ENCODE measurements at regions not wholly inside any gene's neighbourhood (a gene's known extent, or its start where the extent isn't known, plus 50 kb on each side); places are given as distances from the start of the nearest gene placed in this dataset.
A peak's percentile ranks its signal among the peaks of the same experiment; 100 is the strongest.

- H3K27me3 ChIP-seq (ENCODE audit: control insufficient read depth, insufficient read depth, low read length) = no peaks in the 10 kb centered on the region
- H3K36me3 ChIP-seq (ENCODE audit: control insufficient read depth, insufficient read depth, low read length) = no peaks in the 10 kb centered on the region
- no peak overlapping the region for H3K4me3 ChIP-seq (ENCODE audit: low read length)
- peaks cover under 1% of the 10 kb centered on the region for H3K4me1 ChIP-seq (ENCODE audit: control insufficient read depth, insufficient read depth, low read length)
- H3K9me3 ChIP-seq (ENCODE audit: control insufficient read depth, low read length) = no peaks in the 10 kb centered on the region
- H3K9ac ChIP-seq (ENCODE audit: low read length) = no peak overlapping the region
Measured at GRCh38 chr2:136251197-136251884, 133.4 kb upstream of the CXCR4 start.

- peaks cover 6% of the 10 kb centered on the region for H3K4me1 ChIP-seq (ENCODE audit: control insufficient read depth, insufficient read depth, low read length)
- H3K27me3 ChIP-seq (ENCODE audit: control insufficient read depth, insufficient read depth, low read length) = no peaks in the 10 kb centered on the region
- H3K4me3 ChIP-seq (ENCODE audit: low read length) = no peak overlapping the region
- H3K36me3 ChIP-seq (ENCODE audit: control insufficient read depth, insufficient read depth, low read length) = no peaks in the 10 kb centered on the region
- no peak overlapping the region for H3K9ac ChIP-seq (ENCODE audit: low read length)
- H3K9me3 ChIP-seq (ENCODE audit: control insufficient read depth, low read length) = no peaks in the 10 kb centered on the region
Measured at GRCh38 chr2:136250131-136250530, 132.2 kb upstream of the CXCR4 start.

- Histone ChIP-seq H3K27me3 (ENCODE audit: control insufficient read depth, insufficient read depth, low read length) (no peaks in the 10 kb centered on the region), H3K4me3 (ENCODE audit: low read length) (no peak overlapping the region), H3K9ac (ENCODE audit: low read length) (no peak overlapping the region), H3K9me3 (ENCODE audit: control insufficient read depth, low read length) (no peaks in the 10 kb centered on the region), H3K4me1 (ENCODE audit: control insufficient read depth, insufficient read depth, low read length) (peaks cover 6% of the 10 kb centered on the region), H3K36me3 (ENCODE audit: control insufficient read depth, insufficient read depth, low read length) (no peaks in the 10 kb centered on the region)
Measured at GRCh38 chr2:136248907-136249306, 131.0 kb upstream of the CXCR4 start.

- Histone ChIP-seq H3K9ac (ENCODE audit: low read length) (no peak overlapping the region), H3K27me3 (ENCODE audit: control insufficient read depth, insufficient read depth, low read length) (no peaks in the 10 kb centered on the region), H3K4me1 (ENCODE audit: control insufficient read depth, insufficient read depth, low read length) (peaks cover 6% of the 10 kb centered on the region), H3K4me3 (ENCODE audit: low read length) (no peak overlapping the region), H3K36me3 (ENCODE audit: control insufficient read depth, insufficient read depth, low read length) (no peaks in the 10 kb centered on the region), H3K9me3 (ENCODE audit: control insufficient read depth, low read length) (no peaks in the 10 kb centered on the region)
Measured at GRCh38 chr2:136248242-136248641, 130.3 kb upstream of the CXCR4 start.

- no peak overlapping the region for H3K9ac ChIP-seq (ENCODE audit: low read length)
- H3K36me3 ChIP-seq (ENCODE audit: control insufficient read depth, insufficient read depth, low read length) = no peaks in the 10 kb centered on the region
- no peak overlapping the region for H3K4me3 ChIP-seq (ENCODE audit: low read length)
- no peaks in the 10 kb centered on the region for H3K9me3 ChIP-seq (ENCODE audit: control insufficient read depth, low read length)
- H3K4me1 ChIP-seq (ENCODE audit: control insufficient read depth, insufficient read depth, low read length) = peaks cover 6% of the 10 kb centered on the region
- H3K27me3 ChIP-seq (ENCODE audit: control insufficient read depth, insufficient read depth, low read length) = no peaks in the 10 kb centered on the region
Measured at GRCh38 chr2:136247204-136247950, 129.4 kb upstream of the CXCR4 start.

- peaks cover 6% of the 10 kb centered on the region for H3K4me1 ChIP-seq (ENCODE audit: control insufficient read depth, insufficient read depth, low read length)
- H3K36me3 ChIP-seq (ENCODE audit: control insufficient read depth, insufficient read depth, low read length) = no peaks in the 10 kb centered on the region
- H3K9me3 ChIP-seq (ENCODE audit: control insufficient read depth, low read length) = no peaks in the 10 kb centered on the region
- H3K27me3 ChIP-seq (ENCODE audit: control insufficient read depth, insufficient read depth, low read length) = no peaks in the 10 kb centered on the region
- H3K4me3 ChIP-seq (ENCODE audit: low read length) = peak overlapping the region; percentile 28
- peak overlapping the region; percentile 31 for H3K9ac ChIP-seq (ENCODE audit: low read length)
Measured at GRCh38 chr2:136246086-136246669, 128.2 kb upstream of the CXCR4 start.

GRCh38 chr2:136245211-136245610 is 127.3 kb upstream of the CXCR4 start:
- no peaks in the 10 kb centered on the region for H3K36me3 ChIP-seq (ENCODE audit: control insufficient read depth, insufficient read depth, low read length)
- H3K9me3 ChIP-seq (ENCODE audit: control insufficient read depth, low read length) = no peaks in the 10 kb centered on the region
- peaks cover 6% of the 10 kb centered on the region for H3K4me1 ChIP-seq (ENCODE audit: control insufficient read depth, insufficient read depth, low read length)
- H3K27me3 ChIP-seq (ENCODE audit: control insufficient read depth, insufficient read depth, low read length) = no peaks in the 10 kb centered on the region
- H3K9ac ChIP-seq (ENCODE audit: low read length) = no peak overlapping the region
- H3K4me3 ChIP-seq (ENCODE audit: low read length) = no peak overlapping the region

- Histone ChIP-seq H3K27me3 (ENCODE audit: control insufficient read depth, insufficient read depth, low read length) (no peaks in the 10 kb centered on the region), H3K4me3 (ENCODE audit: low read length) (no peak overlapping the region), H3K36me3 (ENCODE audit: control insufficient read depth, insufficient read depth, low read length) (no peaks in the 10 kb centered on the region), H3K9me3 (ENCODE audit: control insufficient read depth, low read length) (no peaks in the 10 kb centered on the region), H3K9ac (ENCODE audit: low read length) (no peak overlapping the region), H3K4me1 (ENCODE audit: control insufficient read depth, insufficient read depth, low read length) (peaks cover 6% of the 10 kb centered on the region)
Measured at GRCh38 chr2:136244536-136244885, 126.6 kb upstream of the CXCR4 start.

- Histone ChIP-seq H3K4me3 (ENCODE audit: low read length) (no peak overlapping the region), H3K9ac (ENCODE audit: low read length) (no peak overlapping the region), H3K36me3 (ENCODE audit: control insufficient read depth, insufficient read depth, low read length) (no peaks in the 10 kb centered on the region), H3K9me3 (ENCODE audit: control insufficient read depth, low read length) (no peaks in the 10 kb centered on the region), H3K4me1 (ENCODE audit: control insufficient read depth, insufficient read depth, low read length) (peaks cover 6% of the 10 kb centered on the region), H3K27me3 (ENCODE audit: control insufficient read depth, insufficient read depth, low read length) (no peaks in the 10 kb centered on the region)
Measured at GRCh38 chr2:136243638-136244535, 125.9 kb upstream of the CXCR4 start.

- H3K9ac ChIP-seq (ENCODE audit: low read length) = no peak overlapping the region
- H3K9me3 ChIP-seq (ENCODE audit: control insufficient read depth, low read length) = no peaks in the 10 kb centered on the region
- peaks cover 6% of the 10 kb centered on the region for H3K4me1 ChIP-seq (ENCODE audit: control insufficient read depth, insufficient read depth, low read length)
- no peaks in the 10 kb centered on the region for H3K27me3 ChIP-seq (ENCODE audit: control insufficient read depth, insufficient read depth, low read length)
- no peak overlapping the region for H3K4me3 ChIP-seq (ENCODE audit: low read length)
- H3K36me3 ChIP-seq (ENCODE audit: control insufficient read depth, insufficient read depth, low read length) = no peaks in the 10 kb centered on the region
Measured at GRCh38 chr2:136242687-136243277, 124.8 kb upstream of the CXCR4 start.

GRCh38 chr2:136242100-136242499 is 124.2 kb upstream of the CXCR4 start:
- Histone ChIP-seq H3K4me1 (ENCODE audit: control insufficient read depth, insufficient read depth, low read length) (peaks cover 6% of the 10 kb centered on the region), H3K9me3 (ENCODE audit: control insufficient read depth, low read length) (no peaks in the 10 kb centered on the region), H3K9ac (ENCODE audit: low read length) (no peak overlapping the region), H3K4me3 (ENCODE audit: low read length) (no peak overlapping the region), H3K36me3 (ENCODE audit: control insufficient read depth, insufficient read depth, low read length) (no peaks in the 10 kb centered on the region), H3K27me3 (ENCODE audit: control insufficient read depth, insufficient read depth, low read length) (no peaks in the 10 kb centered on the region)
